Hippocampal formation (tissue), 2 donors: ENCODE measurements at regions not wholly inside any gene's neighbourhood (a gene's known extent, or its start where the extent isn't known, plus 50 kb on each side); places are given as distances from the start of the nearest gene placed in this dataset.
"Not testable (repeated sequence)": the region's sequence is repeated elsewhere in the genome, so short reads cannot be mapped to it uniquely, and the experiment has no call there.

ENCODE experiments used
- DNase-seq, 2 donors: peaks; one replicate each; lab custom pipeline; 2025; lab: John Stamatoyannopoulos, UW

- no peak for DNase-seq
Observed at GRCh38 chr5:79924936-79925893, 65.8 kb downstream of the MTX3 start.

GRCh38 chr5:79923431-79923830 is 67.6 kb downstream of the MTX3 start:
- DNase-seq = no peak

- DNase-seq = no peak
Observed at GRCh38 chr5:79922626-79923025, 68.4 kb downstream of the MTX3 start.

GRCh38 chr5:79907452-79907851 is 83.6 kb downstream of the MTX3 start:
- DNase-seq = not testable (repeated sequence)

- not testable (repeated sequence) for DNase-seq
Observed at GRCh38 chr5:79902571-79902970, 88.5 kb downstream of the MTX3 start.

GRCh38 chr5:79901631-79902030 is 89.4 kb downstream of the MTX3 start:
- no peak for DNase-seq

GRCh38 chr5:79898611-79899010 is 92.5 kb downstream of the MTX3 start:
- DNase-seq = no peak

- DNase-seq = no peak
Observed at GRCh38 chr5:79893976-79894375, 97.1 kb downstream of the MTX3 start.

GRCh38 chr5:79893485-79893884 is 97.6 kb downstream of the MTX3 start:
- DNase-seq = no peak

GRCh38 chr5:79890930-79891249 is 100.2 kb downstream of the MTX3 start:
- DNase-seq = no peak

GRCh38 chr5:79890119-79890929 is 100.7 kb downstream of the MTX3 start:
- DNase-seq = no peak

GRCh38 chr5:79888643-79889042 is 102.4 kb downstream of the MTX3 start:
- no peak for DNase-seq

GRCh38 chr5:79886925-79887655 is 104.0 kb downstream of the MTX3 start:
- no peak for DNase-seq

GRCh38 chr5:79886456-79886855 is 104.6 kb downstream of the MTX3 start:
- DNase-seq = no peak

GRCh38 chr5:79879880-79880279 is 111.2 kb downstream of the MTX3 start:
- not testable (repeated sequence) for DNase-seq

- DNase-seq = no peak
Observed at GRCh38 chr5:79878721-79879336, 112.2 kb downstream of the MTX3 start.

- no peak for DNase-seq
Observed at GRCh38 chr5:79878136-79878679, 112.9 kb downstream of the MTX3 start.

- no peak for DNase-seq
Observed at GRCh38 chr5:79876456-79876855, 114.6 kb downstream of the MTX3 start.

GRCh38 chr5:79875230-79875629 is 115.8 kb downstream of the MTX3 start:
- no peak for DNase-seq

- DNase-seq = no peak
Observed at GRCh38 chr5:79873187-79873586, 117.9 kb downstream of the MTX3 start.

- DNase-seq = no peak
Observed at GRCh38 chr5:79872291-79872690, 118.8 kb downstream of the MTX3 start.
